22Rv1 (cell line): ENCODE measurements at regions not wholly inside any gene's neighbourhood (a gene's known extent, or its start where the extent isn't known, plus 50 kb on each side); places are given as distances from the start of the nearest gene placed in this dataset.

ENCODE experiments used
- H3K27ac ChIP-seq: fragments of 450-650 bp; 2 replicates; pipeline ENCODE4 v1.5.1; 2017
- ZFX ChIP-seq: fragments of 450-650 bp; IDR thresholded peaks from 2 replicates; pipeline ENCODE4 v1.6.1; 2017; ENCODE audit warnings: antibody characterized with exemption, borderline replicate concordance
- TF ChIP-seq, protein P1 (sequence below): fragments of 450-650 bp; IDR thresholded peaks from 2 replicates; pipeline ENCODE4 v1.5.1; 2017; ENCODE audit warnings: mild to moderate bottlenecking

DNA sequence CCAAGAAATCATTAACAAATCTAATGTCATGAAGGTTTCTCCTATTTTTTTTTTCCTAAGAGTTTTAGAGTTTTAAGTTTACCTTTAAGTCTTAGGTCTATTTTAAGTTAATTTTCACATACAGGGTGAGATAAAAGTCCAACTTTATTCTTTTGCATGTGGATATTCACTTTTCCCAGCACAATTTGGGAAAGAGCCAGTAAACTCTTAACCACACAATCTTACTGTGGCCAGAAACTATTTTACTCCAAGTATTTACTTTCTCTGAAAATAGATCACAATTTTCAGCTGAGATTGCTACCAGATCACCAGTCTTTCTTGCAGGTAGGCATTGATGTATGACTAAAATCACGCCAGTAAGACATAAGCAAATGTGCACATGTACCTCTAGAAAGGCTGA, 728.5 kb downstream of the TNS3 start:
- TF ChIP-seq ZFX, result no peak
- TF ChIP-seq, protein P1, sequence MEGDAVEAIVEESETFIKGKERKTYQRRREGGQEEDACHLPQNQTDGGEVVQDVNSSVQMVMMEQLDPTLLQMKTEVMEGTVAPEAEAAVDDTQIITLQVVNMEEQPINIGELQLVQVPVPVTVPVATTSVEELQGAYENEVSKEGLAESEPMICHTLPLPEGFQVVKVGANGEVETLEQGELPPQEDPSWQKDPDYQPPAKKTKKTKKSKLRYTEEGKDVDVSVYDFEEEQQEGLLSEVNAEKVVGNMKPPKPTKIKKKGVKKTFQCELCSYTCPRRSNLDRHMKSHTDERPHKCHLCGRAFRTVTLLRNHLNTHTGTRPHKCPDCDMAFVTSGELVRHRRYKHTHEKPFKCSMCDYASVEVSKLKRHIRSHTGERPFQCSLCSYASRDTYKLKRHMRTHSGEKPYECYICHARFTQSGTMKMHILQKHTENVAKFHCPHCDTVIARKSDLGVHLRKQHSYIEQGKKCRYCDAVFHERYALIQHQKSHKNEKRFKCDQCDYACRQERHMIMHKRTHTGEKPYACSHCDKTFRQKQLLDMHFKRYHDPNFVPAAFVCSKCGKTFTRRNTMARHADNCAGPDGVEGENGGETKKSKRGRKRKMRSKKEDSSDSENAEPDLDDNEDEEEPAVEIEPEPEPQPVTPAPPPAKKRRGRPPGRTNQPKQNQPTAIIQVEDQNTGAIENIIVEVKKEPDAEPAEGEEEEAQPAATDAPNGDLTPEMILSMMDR, result no peak
- no peak overlapping the region for H3K27ac ChIP-seq

DNA sequence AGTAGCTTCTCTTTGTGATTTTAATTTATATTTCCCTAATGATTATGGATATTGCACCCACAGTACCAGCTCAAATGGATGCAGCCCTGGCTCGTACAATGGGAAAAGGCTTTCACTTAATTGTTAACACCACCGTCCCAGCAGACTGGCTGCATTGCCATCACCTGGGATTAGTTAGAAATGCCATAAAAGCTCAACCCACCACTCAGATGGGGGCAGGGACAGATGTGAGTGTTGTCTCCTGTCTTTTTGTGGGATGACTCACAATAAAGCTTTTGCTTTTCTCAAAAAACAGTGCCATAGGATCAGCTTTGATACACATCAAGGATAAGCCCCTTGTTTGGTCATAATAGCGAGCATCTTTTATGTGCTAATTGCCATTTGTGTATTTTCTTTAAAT, 729.1 kb downstream of the TNS3 start:
- no peak overlapping the region for H3K27ac ChIP-seq
- no peak for TF ChIP-seq ZFX
- TF ChIP-seq, protein P1, result no peak

DNA sequence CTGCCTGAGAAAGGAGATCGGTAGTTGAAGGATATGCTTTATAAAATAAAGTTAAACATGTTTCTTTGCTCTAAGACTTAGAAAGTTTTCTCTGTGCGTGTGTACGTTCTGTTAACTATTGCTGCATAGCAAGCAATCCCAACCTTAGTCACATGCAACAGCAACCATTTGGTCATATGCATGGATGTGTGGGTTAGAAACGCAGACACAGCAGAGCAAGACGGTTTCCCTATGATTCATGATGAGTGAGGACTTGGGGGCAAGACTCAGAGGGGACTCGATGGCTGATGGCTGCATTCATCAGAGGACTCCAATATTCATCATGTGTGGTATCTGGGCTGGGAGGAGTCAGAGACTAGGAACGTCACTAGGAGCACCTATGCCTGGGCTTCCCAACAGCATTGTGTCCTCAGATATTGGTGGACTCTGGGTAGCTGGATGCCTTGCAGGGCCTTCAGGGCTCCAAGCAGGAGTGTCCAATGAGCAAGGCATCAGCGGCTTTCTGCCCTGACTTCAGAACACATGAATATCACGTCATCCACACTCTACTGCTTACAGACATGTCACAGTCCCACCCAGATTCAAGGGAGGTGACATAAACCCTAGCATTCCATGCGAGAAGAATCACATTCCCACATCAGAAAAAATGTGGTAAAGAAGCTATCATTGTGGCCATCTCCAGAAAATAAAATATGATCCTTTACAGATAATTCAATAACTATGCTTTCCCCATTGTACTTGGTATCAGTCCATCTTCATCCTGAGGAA, 731.2 kb downstream of the TNS3 start:
- TF ChIP-seq, protein P1, result no peak
- TF ChIP-seq ZFX, result no peak
- H3K27ac ChIP-seq, result no peak overlapping the region

DNA sequence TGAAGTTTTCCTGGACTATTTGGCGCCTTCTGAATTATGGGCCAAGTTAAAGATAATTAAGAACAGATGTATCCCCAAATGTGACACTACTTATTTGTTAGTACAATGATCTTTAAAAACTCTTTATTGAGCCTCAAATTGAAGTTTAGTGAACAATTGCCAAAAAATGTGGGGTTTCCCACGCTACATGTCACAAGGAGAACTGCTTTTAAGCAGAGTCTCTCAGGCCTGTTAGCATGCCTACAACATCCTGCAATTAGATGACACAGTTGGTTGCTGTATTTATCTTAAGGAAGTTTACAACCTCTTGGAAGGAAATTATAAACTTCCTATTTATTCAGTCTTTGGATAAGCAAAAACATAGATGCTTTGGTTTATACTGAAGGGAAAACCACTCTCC, 733.0 kb downstream of the TNS3 start:
- H3K27ac ChIP-seq, result no peak overlapping the region
- no peak for TF ChIP-seq ZFX
- TF ChIP-seq, protein P1, result no peak

DNA sequence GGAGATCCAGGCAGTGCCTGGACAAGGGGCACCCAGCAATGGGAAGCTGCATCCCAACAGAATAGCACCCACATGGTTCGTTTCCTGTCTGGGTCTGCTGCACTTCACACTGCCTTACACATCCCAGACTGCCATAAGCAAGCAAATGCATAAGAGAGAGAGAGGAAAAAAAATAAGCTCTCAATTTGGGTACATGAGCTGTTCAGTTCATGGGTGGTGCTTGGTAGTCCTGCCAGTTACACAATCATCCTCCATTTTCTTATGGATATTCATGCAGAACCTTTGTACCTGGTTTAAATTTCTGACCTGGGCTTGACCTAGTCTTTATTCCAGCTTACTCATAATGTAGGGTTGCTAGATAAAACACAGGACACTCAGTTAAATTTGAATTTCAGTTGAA, 733.6 kb downstream of the TNS3 start:
- TF ChIP-seq, protein P1, result no peak
- TF ChIP-seq ZFX, result no peak
- H3K27ac ChIP-seq, result no peak overlapping the region

DNA sequence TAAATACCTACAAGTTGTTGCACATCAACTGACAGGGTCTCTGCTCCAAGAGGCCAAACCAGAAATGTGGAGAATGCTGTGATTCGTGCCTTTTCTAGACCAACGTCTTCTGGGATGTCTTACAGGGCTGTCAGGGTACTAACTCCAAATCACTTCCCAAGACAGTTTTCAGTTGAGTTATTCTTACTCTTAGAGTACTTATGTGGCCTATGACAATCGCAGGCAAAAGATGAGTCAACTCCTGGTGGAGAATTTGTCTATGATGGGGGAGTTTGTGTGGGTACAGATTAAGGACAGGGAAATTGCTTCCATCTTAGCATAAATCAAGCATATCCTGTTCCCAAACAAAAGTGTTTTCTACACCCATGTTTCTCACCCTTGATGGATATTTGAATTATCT, 734.8 kb downstream of the TNS3 start:
- TF ChIP-seq ZFX, result no peak
- TF ChIP-seq, protein P1, result no peak
- no peak overlapping the region for H3K27ac ChIP-seq

GRCh38 chr7:46844486-46844885, 737.4 kb downstream of the TNS3 start:
- H3K27ac ChIP-seq, result no peak overlapping the region
- no peak for TF ChIP-seq ZFX
- TF ChIP-seq, protein P1, result no peak
